ENCODE measurements at regions not wholly inside any gene's neighbourhood (a gene's known extent, or its start where the extent isn't known, plus 50 kb on each side); places are given as distances from the start of the nearest gene placed in this dataset.

- no peak for DNase-seq (ENCODE audit: low read depth)
- TF ChIP-seq, protein P1, sequence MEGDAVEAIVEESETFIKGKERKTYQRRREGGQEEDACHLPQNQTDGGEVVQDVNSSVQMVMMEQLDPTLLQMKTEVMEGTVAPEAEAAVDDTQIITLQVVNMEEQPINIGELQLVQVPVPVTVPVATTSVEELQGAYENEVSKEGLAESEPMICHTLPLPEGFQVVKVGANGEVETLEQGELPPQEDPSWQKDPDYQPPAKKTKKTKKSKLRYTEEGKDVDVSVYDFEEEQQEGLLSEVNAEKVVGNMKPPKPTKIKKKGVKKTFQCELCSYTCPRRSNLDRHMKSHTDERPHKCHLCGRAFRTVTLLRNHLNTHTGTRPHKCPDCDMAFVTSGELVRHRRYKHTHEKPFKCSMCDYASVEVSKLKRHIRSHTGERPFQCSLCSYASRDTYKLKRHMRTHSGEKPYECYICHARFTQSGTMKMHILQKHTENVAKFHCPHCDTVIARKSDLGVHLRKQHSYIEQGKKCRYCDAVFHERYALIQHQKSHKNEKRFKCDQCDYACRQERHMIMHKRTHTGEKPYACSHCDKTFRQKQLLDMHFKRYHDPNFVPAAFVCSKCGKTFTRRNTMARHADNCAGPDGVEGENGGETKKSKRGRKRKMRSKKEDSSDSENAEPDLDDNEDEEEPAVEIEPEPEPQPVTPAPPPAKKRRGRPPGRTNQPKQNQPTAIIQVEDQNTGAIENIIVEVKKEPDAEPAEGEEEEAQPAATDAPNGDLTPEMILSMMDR (IDR thresholded peaks at IDR 0.05; ENCODE audit: insufficient read depth, low read length), result no peak
- H3K4me3 ChIP-seq (ENCODE audit: low read depth, low read length), result no peak overlapping the region
These were observed 258.8 kb downstream of the STK31 start for GRCh38 chr7:23968791-23969190.

DNA sequence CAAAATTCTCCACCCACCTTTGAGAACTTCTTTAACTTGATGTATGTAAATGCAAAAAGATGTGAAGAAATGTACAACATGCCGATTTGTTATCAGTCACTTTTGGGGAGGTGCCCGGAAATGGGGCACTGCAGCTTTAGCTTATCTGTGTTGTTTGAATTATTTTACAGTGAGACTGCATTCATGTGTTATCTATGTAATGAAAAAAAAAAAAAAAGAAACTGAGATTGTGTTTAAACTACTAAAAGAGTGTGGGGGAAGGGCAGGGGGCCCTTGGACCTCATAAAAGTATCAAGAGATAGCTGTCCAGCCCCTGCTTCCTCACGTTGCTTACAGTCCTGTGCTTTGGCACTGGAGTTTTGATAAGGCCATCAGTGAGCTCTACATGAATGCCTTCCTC, 259.4 kb downstream of the STK31 start:
- no peak for DNase-seq (ENCODE audit: low read depth)

GRCh38 chr7:23970193-23970592, 260.2 kb downstream of the STK31 start:
- DNase-seq (ENCODE audit: low read depth), result no peak
- TF ChIP-seq, protein P1 (IDR thresholded peaks at IDR 0.05; ENCODE audit: insufficient read depth, low read length), result no peak

More for the DNA sequence above, 259.4 kb downstream of the STK31 start:
- H3K4me3 ChIP-seq (ENCODE audit: low read depth, low read length), result no peak overlapping the region
- TF ChIP-seq, protein P1 (IDR thresholded peaks at IDR 0.05; ENCODE audit: insufficient read depth, low read length), result no peak

GRCh38 chr7:23971031-23971430, 261.0 kb downstream of the STK31 start:
- no peak for DNase-seq (ENCODE audit: low read depth)
- TF ChIP-seq, protein P1 (IDR thresholded peaks at IDR 0.05; ENCODE audit: insufficient read depth, low read length), result no peak
- no peak overlapping the region for H3K4me3 ChIP-seq (ENCODE audit: low read depth, low read length)

More at GRCh38 chr7:23970193-23970592, 260.2 kb downstream of the STK31 start:
- H3K4me3 ChIP-seq (ENCODE audit: low read depth, low read length), result no peak overlapping the region

DNA sequence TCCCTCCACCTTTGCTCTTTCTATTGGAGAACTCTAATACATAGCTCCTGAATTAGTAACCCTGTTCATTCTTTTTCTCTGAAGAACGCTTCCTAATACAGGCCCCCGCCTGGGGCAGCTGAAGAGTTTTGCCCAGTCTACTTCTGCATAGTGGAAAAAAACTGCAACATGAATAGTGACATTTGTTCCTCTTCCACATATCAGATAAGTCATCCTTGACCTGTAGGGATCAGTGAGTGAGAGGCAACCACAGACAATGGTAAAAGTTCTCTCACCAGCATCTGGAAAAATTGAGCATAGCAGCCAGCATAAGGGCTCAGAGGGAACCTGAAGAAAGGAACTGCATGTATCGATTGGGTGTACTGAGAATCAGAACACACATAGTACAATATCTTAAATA, 262.0 kb downstream of the STK31 start:
- DNase-seq (ENCODE audit: low read depth), result no peak
- TF ChIP-seq, protein P1 (IDR thresholded peaks at IDR 0.05; ENCODE audit: insufficient read depth, low read length), result no peak
- H3K4me3 ChIP-seq (ENCODE audit: low read depth, low read length), result no peak overlapping the region

GRCh38 chr7:23973264-23973663, 263.2 kb downstream of the STK31 start:
- no peak overlapping the region for H3K4me3 ChIP-seq (ENCODE audit: low read depth, low read length)
- TF ChIP-seq, protein P1 (IDR thresholded peaks at IDR 0.05; ENCODE audit: insufficient read depth, low read length), result no peak
- no peak for DNase-seq (ENCODE audit: low read depth)

GRCh38 chr7:23980081-23980480, 270.1 kb downstream of the STK31 start:
- no peak for DNase-seq (ENCODE audit: low read depth)
- TF ChIP-seq, protein P1 (IDR thresholded peaks at IDR 0.05; ENCODE audit: insufficient read depth, low read length), result no peak
- H3K4me3 ChIP-seq (ENCODE audit: low read depth, low read length), result no peak overlapping the region
